Cardiac fibroblast (primary cell): ENCODE measurements at regions not wholly inside any gene's neighbourhood (a gene's known extent, or its start where the extent isn't known, plus 50 kb on each side); places are given as distances from the start of the nearest gene placed in this dataset.

Experiments
- DNase-seq, 2 donors: peaks; one replicate each; pipeline versions ENCODE4 v3.0.0 to v3.0.0-alpha.2; 2010; ENCODE audit warnings: low read depth in 2 of 2
- H3K4me3 ChIP-seq, 2 donors: replicated peaks in 1 of 2; 1 replicate in 1 of 2; 2 replicates in 1 of 2; pipeline ENCODE4 v1.5.1; 2011; ENCODE audit warnings: low read depth in 2 of 2, low read length in 2 of 2, mild to moderate bottlenecking in 2 of 2, moderate library complexity in 1 of 2
- CTCF ChIP-seq: IDR thresholded peaks from one replicate; pipeline ENCODE4 v1.5.1; 2011; ENCODE audit warnings: low read depth, mild to moderate bottlenecking, low read length, inconsistent platforms

GRCh38 chr4:62256479-62256878 lies 1056.4 kb downstream of the ADGRL3 start:
- no peak for DNase-seq
- no peak overlapping the region for H3K4me3 ChIP-seq
- no peak for TF ChIP-seq CTCF

GRCh38 chr4:62252728-62253127 lies 1052.6 kb downstream of the ADGRL3 start:
- no peak for DNase-seq
- H3K4me3 ChIP-seq, result no peak overlapping the region
- TF ChIP-seq CTCF, result no peak

- no peak for DNase-seq
- TF ChIP-seq CTCF, result no peak
- H3K4me3 ChIP-seq, result no peak overlapping the region
Measured at GRCh38 chr4:62250100-62250499, 1050.0 kb downstream of the ADGRL3 start.

GRCh38 chr4:62243895-62244294 lies 1043.8 kb downstream of the ADGRL3 start:
- no peak for DNase-seq
- no peak for TF ChIP-seq CTCF
- H3K4me3 ChIP-seq, result no peak overlapping the region

GRCh38 chr4:62235911-62236310 lies 1035.8 kb downstream of the ADGRL3 start:
- TF ChIP-seq CTCF, result no peak
- H3K4me3 ChIP-seq, result no peak overlapping the region
- no peak for DNase-seq

GRCh38 chr4:62232814-62233213 lies 1032.7 kb downstream of the ADGRL3 start:
- no peak for DNase-seq
- no peak overlapping the region for H3K4me3 ChIP-seq
- TF ChIP-seq CTCF, result no peak

- no peak overlapping the region for H3K4me3 ChIP-seq
- DNase-seq, result no peak
- no peak for TF ChIP-seq CTCF
Measured at GRCh38 chr4:62231994-62232393, 1031.9 kb downstream of the ADGRL3 start.
